ENCODE measurements at regions not wholly inside any gene's neighbourhood (a gene's known extent, or its start where the extent isn't known, plus 50 kb on each side); places are given as distances from the start of the nearest gene placed in this dataset.
A peak's percentile ranks its signal among the peaks of the same experiment; 100 is the strongest.

DNA sequence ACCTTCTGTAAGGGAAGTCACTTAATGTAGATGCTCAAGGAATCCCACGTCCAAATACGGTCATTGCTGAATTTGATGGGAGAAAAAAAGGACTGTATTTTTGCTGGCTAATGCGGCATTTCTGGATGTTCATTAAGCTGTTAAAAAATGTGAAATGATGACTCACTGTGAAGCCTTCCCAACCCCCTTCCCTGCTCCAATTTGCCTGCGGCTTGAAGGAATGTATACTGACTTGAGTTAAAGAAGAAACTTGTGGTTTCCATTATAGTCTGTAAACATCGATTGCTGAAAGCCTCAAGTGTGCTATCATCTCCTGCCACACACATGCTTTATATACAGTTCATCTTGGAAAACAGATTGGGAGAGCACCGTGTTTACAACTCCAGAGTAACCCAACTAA is 249.1 kb upstream of the JAG1 start:
- no peak for TF ChIP-seq CTCF (conservative IDR thresholded peaks at IDR 0.05; ENCODE audit: low read depth, low read length)
- no peak for TF ChIP-seq POLR2A (IDR thresholded peaks at IDR 0.05; ENCODE audit: low read depth, low read length)
- peak; percentile 95 for TF ChIP-seq FOS (IDR thresholded peaks at IDR 0.05; ENCODE audit: low read depth, low read length)
- no peak for TF ChIP-seq RAD21 (IDR thresholded peaks at IDR 0.05; ENCODE audit: low read length)
